Stimulated activated naive CD8-positive, alpha-beta T cell treated with anti-CD3 and anti-CD28 coated beads, Interleukin-15, amount 100 ng/mL, for 72 hours (primary cell): ENCODE measurements at regions not wholly inside any gene's neighbourhood (a gene's known extent, or its start where the extent isn't known, plus 50 kb on each side); places are given as distances from the start of the nearest gene placed in this dataset.
A peak's percentile ranks its signal among the peaks of the same experiment; 100 is the strongest.

Source experiments
- ATAC-seq: fragments of 150-1000 bp; cut with Tn5 transposase; 2 replicates; pipeline ENCODE4 v1.10.0; 2021; ENCODE audit warnings: mild to moderate bottlenecking, moderate library complexity
- DNase-seq, 2 donors: peaks; one replicate each; pipeline ENCODE4 v3.0.0; 2021 to 2022
- H3K27ac Mint-ChIP-seq, 2 donors: one replicate each; pipeline ENCODE4 v1.8.0; 2022; ENCODE audit warnings: mild to moderate bottlenecking in 2 of 2, mixed read lengths in 2 of 2, moderate library complexity in 2 of 2
- H3K27me3 Mint-ChIP-seq: one replicate; pipeline ENCODE4 v1.8.0; 2022; ENCODE audit warnings: mixed read lengths
- H3K4me1 Mint-ChIP-seq: one replicate; pipeline ENCODE4 v1.8.0; 2022; ENCODE audit warnings: mild to moderate bottlenecking, mixed read lengths
- H3K4me3 Mint-ChIP-seq, 2 donors: one replicate each; pipeline ENCODE4 v1.8.0; 2022; ENCODE audit warnings: mild to moderate bottlenecking in 2 of 2, mixed read lengths in 2 of 2, moderate library complexity in 1 of 2
- H3K9me3 Mint-ChIP-seq, 2 donors: one replicate each; pipeline ENCODE4 v1.8.0; 2022; ENCODE audit warnings: mixed read lengths in 2 of 2

- peaks cover 6 to 12% of the 10 kb centered on the region in 2 donors for H3K9me3 Mint-ChIP-seq
- H3K4me3 Mint-ChIP-seq = no peak overlapping the region
- no peak overlapping the region for H3K27ac Mint-ChIP-seq
- DNase-seq (no peak), ATAC-seq (peak; percentile 28)
- no peaks in the 10 kb centered on the region for H3K4me1 Mint-ChIP-seq
- H3K27me3 Mint-ChIP-seq = no peaks in the 10 kb centered on the region
Observed at GRCh38 chr4:136928957-136929411, 603.3 kb downstream of the PCDH18 start.

GRCh38 chr4:136927172-136927571 lies 605.1 kb downstream of the PCDH18 start:
- no peak for ATAC-seq
- DNase-seq = no peak
- Mint-ChIP-seq H3K4me1 (no peaks in the 10 kb centered on the region), H3K27me3 (no peaks in the 10 kb centered on the region), H3K9me3 (peaks cover 6 to 12% of the 10 kb centered on the region in 2 donors), H3K27ac (no peak overlapping the region), H3K4me3 (no peak overlapping the region)

GRCh38 chr4:136925203-136925602 lies 607.1 kb downstream of the PCDH18 start:
- no peak overlapping the region for H3K27ac Mint-ChIP-seq
- no peak for ATAC-seq
- H3K9me3 Mint-ChIP-seq = peaks cover 6 to 12% of the 10 kb centered on the region in 2 donors

GRCh38 chr4:136922066-136922465 lies 610.2 kb downstream of the PCDH18 start:
- DNase-seq (no peak), ATAC-seq (no peak)
- H3K9me3 Mint-ChIP-seq = peaks cover 0 to 6% of the 10 kb centered on the region in 2 donors
- no peaks in the 10 kb centered on the region for H3K4me1 Mint-ChIP-seq
- no peak overlapping the region for H3K4me3 Mint-ChIP-seq
- H3K27me3 Mint-ChIP-seq = no peaks in the 10 kb centered on the region
- H3K27ac Mint-ChIP-seq = no peak overlapping the region

More at GRCh38 chr4:136925203-136925602, 607.1 kb downstream of the PCDH18 start:
- Mint-ChIP-seq H3K4me3 (no peak overlapping the region), H3K4me1 (no peaks in the 10 kb centered on the region), H3K27me3 (no peaks in the 10 kb centered on the region)
- DNase-seq = no peak

- DNase-seq = no peak
Observed at GRCh38 chr4:136920092-136920881, 612.0 kb downstream of the PCDH18 start.

GRCh38 chr4:136918772-136919171 lies 613.5 kb downstream of the PCDH18 start:
- H3K27me3 Mint-ChIP-seq = no peaks in the 10 kb centered on the region
- DNase-seq (no peak), ATAC-seq (no peak)
- no peak overlapping the region for H3K27ac Mint-ChIP-seq
- H3K9me3 Mint-ChIP-seq = no peaks in the 10 kb centered on the region
- no peaks in the 10 kb centered on the region for H3K4me1 Mint-ChIP-seq
- no peak overlapping the region for H3K4me3 Mint-ChIP-seq

More at GRCh38 chr4:136920092-136920881, 612.0 kb downstream of the PCDH18 start:
- Mint-ChIP-seq H3K9me3 (no peaks in the 10 kb centered on the region), H3K4me1 (no peaks in the 10 kb centered on the region), H3K27ac (no peak overlapping the region), H3K4me3 (no peak overlapping the region), H3K27me3 (no peaks in the 10 kb centered on the region)
- no peak for ATAC-seq

- ATAC-seq (no peak), DNase-seq (no peak)
- Mint-ChIP-seq H3K27me3 (no peaks in the 10 kb centered on the region), H3K4me1 (no peaks in the 10 kb centered on the region), H3K27ac (no peak overlapping the region), H3K9me3 (no peaks in the 10 kb centered on the region), H3K4me3 (no peak overlapping the region)
Observed at GRCh38 chr4:136917312-136918110, 614.8 kb downstream of the PCDH18 start.

- H3K9me3 Mint-ChIP-seq = peaks cover 0 to 6% of the 10 kb centered on the region in 2 donors
- H3K27me3 Mint-ChIP-seq = no peaks in the 10 kb centered on the region
- DNase-seq (no peak), ATAC-seq (no peak)
- H3K27ac Mint-ChIP-seq = no peak overlapping the region
- H3K4me1 Mint-ChIP-seq = no peaks in the 10 kb centered on the region
- no peak overlapping the region for H3K4me3 Mint-ChIP-seq
Observed at GRCh38 chr4:136909626-136910025, 622.7 kb downstream of the PCDH18 start.

GRCh38 chr4:136908122-136908521 lies 624.2 kb downstream of the PCDH18 start:
- no peaks in the 10 kb centered on the region for H3K4me1 Mint-ChIP-seq
- peaks cover 0 to 6% of the 10 kb centered on the region in 2 donors for H3K9me3 Mint-ChIP-seq
- no peak overlapping the region for H3K27ac Mint-ChIP-seq
- H3K27me3 Mint-ChIP-seq = no peaks in the 10 kb centered on the region
- DNase-seq (no peak), ATAC-seq (no peak)
- no peak overlapping the region for H3K4me3 Mint-ChIP-seq

- no peak overlapping the region for H3K27ac Mint-ChIP-seq
- DNase-seq (no peak), ATAC-seq (no peak)
- H3K4me1 Mint-ChIP-seq = no peaks in the 10 kb centered on the region
- peaks cover 0 to 5% of the 10 kb centered on the region in 2 donors for H3K9me3 Mint-ChIP-seq
- no peaks in the 10 kb centered on the region for H3K27me3 Mint-ChIP-seq
- no peak overlapping the region for H3K4me3 Mint-ChIP-seq
Observed at GRCh38 chr4:136900696-136901095, 631.6 kb downstream of the PCDH18 start.

GRCh38 chr4:136898590-136899248 lies 633.6 kb downstream of the PCDH18 start:
- Mint-ChIP-seq H3K27ac (no peak overlapping the region), H3K27me3 (no peaks in the 10 kb centered on the region), H3K9me3 (peaks cover 0 to 5% of the 10 kb centered on the region in 2 donors), H3K4me1 (no peaks in the 10 kb centered on the region), H3K4me3 (no peak overlapping the region)
- no peak for DNase-seq
- ATAC-seq = no peak

GRCh38 chr4:136893573-136893972 lies 638.7 kb downstream of the PCDH18 start:
- no peak overlapping the region for H3K27ac Mint-ChIP-seq
- ATAC-seq = no peak
- no peak for DNase-seq
- no peaks in the 10 kb centered on the region for H3K9me3 Mint-ChIP-seq
- H3K4me1 Mint-ChIP-seq = no peaks in the 10 kb centered on the region
- no peaks in the 10 kb centered on the region for H3K27me3 Mint-ChIP-seq
- H3K4me3 Mint-ChIP-seq = no peak overlapping the region

GRCh38 chr4:136881666-136882065 lies 650.6 kb downstream of the PCDH18 start:
- no peak for ATAC-seq
- Mint-ChIP-seq H3K4me3 (no peak overlapping the region), H3K27ac (no peak overlapping the region), H3K27me3 (no peaks in the 10 kb centered on the region), H3K9me3 (no peaks in the 10 kb centered on the region), H3K4me1 (no peaks in the 10 kb centered on the region)
- DNase-seq = no peak

GRCh38 chr4:136873555-136873954 lies 658.7 kb downstream of the PCDH18 start:
- no peak overlapping the region for H3K4me3 Mint-ChIP-seq
- no peaks in the 10 kb centered on the region for H3K27me3 Mint-ChIP-seq
- no peaks in the 10 kb centered on the region for H3K4me1 Mint-ChIP-seq
- H3K9me3 Mint-ChIP-seq = no peaks in the 10 kb centered on the region
- no peak overlapping the region for H3K27ac Mint-ChIP-seq
- DNase-seq (no peak), ATAC-seq (no peak)

GRCh38 chr4:136867465-136867864 lies 664.8 kb downstream of the PCDH18 start:
- Mint-ChIP-seq H3K4me3 (no peak overlapping the region), H3K9me3 (no peaks in the 10 kb centered on the region), H3K4me1 (no peaks in the 10 kb centered on the region), H3K27ac (no peak overlapping the region), H3K27me3 (no peaks in the 10 kb centered on the region)
- no peak for DNase-seq
- ATAC-seq = no peak

GRCh38 chr4:136865526-136865925 lies 666.8 kb downstream of the PCDH18 start:
- Mint-ChIP-seq H3K27me3 (no peaks in the 10 kb centered on the region), H3K9me3 (no peaks in the 10 kb centered on the region), H3K4me1 (no peaks in the 10 kb centered on the region)

More at GRCh38 chr4:136865526-136865925, 666.8 kb downstream of the PCDH18 start:
- DNase-seq (no peak), ATAC-seq (no peak)
- Mint-ChIP-seq H3K27ac (no peak overlapping the region), H3K4me3 (no peak overlapping the region)
